Activated CD8-positive, alpha-beta T cell treated with anti-CD3 and anti-CD28 coated beads for 36 hours (primary cell): ENCODE measurements at regions not wholly inside any gene's neighbourhood (a gene's known extent, or its start where the extent isn't known, plus 50 kb on each side); places are given as distances from the start of the nearest gene placed in this dataset.

Experiments
- ATAC-seq: fragments of 200-7000 bp; cut with Tn5 transposase; one replicate; pipeline ENCODE4 v1.10.0; 2021; ENCODE audit warnings: mild to moderate bottlenecking, moderate library complexity
- CTCF ChIA-PET: fragments of 350-600 bp; sonication (Branson Sonifier 250); formaldehyde crosslinking; loops from one replicate; lab custom pipeline; 2021; ENCODE audit warnings: antibody characterized with exemption; lab: Charles Lee
- POLR2A ChIA-PET: fragments of 350-600 bp; sonication (Branson Sonifier 250); formaldehyde crosslinking; loops from one replicate; lab custom pipeline; 2021; ENCODE audit warnings: antibody characterized with exemption; lab: Charles Lee
- DNase-seq: peaks from one replicate; pipeline ENCODE4 v3.0.0-alpha.2; 2020
- H3K27ac Mint-ChIP-seq: one replicate; pipeline ENCODE4 v1.8.0; 2021; ENCODE audit warnings: mild to moderate bottlenecking, mixed read lengths
- H3K27me3 Mint-ChIP-seq: one replicate; pipeline ENCODE4 v1.8.0; 2021; ENCODE audit warnings: mixed read lengths
- H3K36me3 Mint-ChIP-seq: one replicate; pipeline ENCODE4 v1.8.0; 2021; ENCODE audit warnings: low read depth, mixed read lengths
- H3K4me1 Mint-ChIP-seq: one replicate; pipeline ENCODE4 v1.8.0; 2021; ENCODE audit warnings: low read depth, mixed read lengths
- H3K4me3 Mint-ChIP-seq: one replicate; pipeline ENCODE4 v1.8.0; 2021; ENCODE audit warnings: mild to moderate bottlenecking, moderate library complexity, mixed read lengths
- H3K9me3 Mint-ChIP-seq: one replicate; pipeline ENCODE4 v1.8.0; 2021; ENCODE audit warnings: mixed read lengths
- intact Hi-C: fragments of 100-400 bp; cut with micrococcal nuclease; formaldehyde crosslinking; loops from one replicate; pipeline ENCODE4 v1.10.0; 2022
- TF ChIP-seq, protein P1 (sequence below): fragments of 200-600 bp; IDR thresholded peaks from one replicate; pipeline ENCODE4 v1.8.0; 2022; ENCODE audit warnings: antibody characterized with exemption, mild to moderate bottlenecking

DNA sequence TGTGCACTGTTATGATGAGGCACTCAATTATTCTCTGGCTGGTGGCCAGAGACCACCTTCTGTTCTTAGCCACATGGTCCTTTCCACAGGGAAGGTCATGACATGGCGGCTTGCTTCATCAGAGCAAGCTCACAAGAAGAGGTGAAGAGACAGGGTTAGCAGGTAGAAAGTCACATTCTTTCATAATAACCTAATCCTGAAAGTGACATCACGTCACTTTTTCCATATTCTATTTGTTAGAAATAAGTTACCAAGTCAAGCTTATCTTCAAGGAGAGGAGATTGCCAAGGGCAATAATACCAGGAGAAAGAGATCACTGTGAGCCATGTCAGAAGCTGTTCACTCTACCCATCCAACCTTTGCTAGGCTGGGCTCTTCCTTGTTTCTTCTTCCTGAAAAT, 139.4 kb downstream of the OSR1 start:
- no peak overlapping the region for H3K27ac Mint-ChIP-seq
- ChIA-PET CTCF (no interaction called here), POLR2A (no interaction called here)
- no peaks in the 10 kb centered on the region for H3K9me3 Mint-ChIP-seq
- DNase-seq (no peak), ATAC-seq (no peak)
- TF ChIP-seq, protein P1, sequence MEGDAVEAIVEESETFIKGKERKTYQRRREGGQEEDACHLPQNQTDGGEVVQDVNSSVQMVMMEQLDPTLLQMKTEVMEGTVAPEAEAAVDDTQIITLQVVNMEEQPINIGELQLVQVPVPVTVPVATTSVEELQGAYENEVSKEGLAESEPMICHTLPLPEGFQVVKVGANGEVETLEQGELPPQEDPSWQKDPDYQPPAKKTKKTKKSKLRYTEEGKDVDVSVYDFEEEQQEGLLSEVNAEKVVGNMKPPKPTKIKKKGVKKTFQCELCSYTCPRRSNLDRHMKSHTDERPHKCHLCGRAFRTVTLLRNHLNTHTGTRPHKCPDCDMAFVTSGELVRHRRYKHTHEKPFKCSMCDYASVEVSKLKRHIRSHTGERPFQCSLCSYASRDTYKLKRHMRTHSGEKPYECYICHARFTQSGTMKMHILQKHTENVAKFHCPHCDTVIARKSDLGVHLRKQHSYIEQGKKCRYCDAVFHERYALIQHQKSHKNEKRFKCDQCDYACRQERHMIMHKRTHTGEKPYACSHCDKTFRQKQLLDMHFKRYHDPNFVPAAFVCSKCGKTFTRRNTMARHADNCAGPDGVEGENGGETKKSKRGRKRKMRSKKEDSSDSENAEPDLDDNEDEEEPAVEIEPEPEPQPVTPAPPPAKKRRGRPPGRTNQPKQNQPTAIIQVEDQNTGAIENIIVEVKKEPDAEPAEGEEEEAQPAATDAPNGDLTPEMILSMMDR = no peak
- H3K27me3 Mint-ChIP-seq = peaks cover 1% of the 10 kb centered on the region
- H3K36me3 Mint-ChIP-seq = no peaks in the 10 kb centered on the region
- H3K4me1 Mint-ChIP-seq = no peaks in the 10 kb centered on the region
- intact Hi-C loops = no loop called here
- H3K4me3 Mint-ChIP-seq = no peak overlapping the region

DNA sequence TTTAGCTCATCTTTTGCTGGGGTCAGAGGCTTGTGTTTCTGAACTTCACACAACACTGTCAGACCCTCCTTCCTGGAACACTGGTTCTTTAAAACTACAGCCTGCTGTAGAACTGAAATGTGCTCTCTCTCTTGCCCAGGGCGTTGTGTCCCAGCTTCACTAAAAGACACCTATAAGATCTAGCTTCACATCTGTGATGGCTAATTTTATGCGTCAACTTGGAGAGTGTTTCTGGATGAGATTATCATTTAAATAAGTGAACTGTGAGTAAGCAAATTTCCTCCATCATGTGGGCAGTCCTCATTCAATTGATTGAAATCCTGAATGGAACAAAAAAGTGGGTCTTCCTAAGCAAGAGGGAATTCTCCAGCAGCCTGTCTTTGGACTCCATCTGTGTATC, 140.3 kb downstream of the OSR1 start:
- TF ChIP-seq, protein P1 = no peak
- H3K27ac Mint-ChIP-seq = no peak overlapping the region
- no peak for ATAC-seq
- H3K36me3 Mint-ChIP-seq = no peaks in the 10 kb centered on the region
- ChIA-PET CTCF (interaction anchor here (1.1 kb wide), 1 partner anchor 9 kb away, joined by 3 read pairs; no protein-coding TSS in a partner anchor), POLR2A (no interaction called here)
- no peaks in the 10 kb centered on the region for H3K9me3 Mint-ChIP-seq
- peaks cover 1% of the 10 kb centered on the region for H3K27me3 Mint-ChIP-seq
- no peak for DNase-seq
- H3K4me1 Mint-ChIP-seq = no peaks in the 10 kb centered on the region
- H3K4me3 Mint-ChIP-seq = no peak overlapping the region
- intact Hi-C loops = no loop called here

DNA sequence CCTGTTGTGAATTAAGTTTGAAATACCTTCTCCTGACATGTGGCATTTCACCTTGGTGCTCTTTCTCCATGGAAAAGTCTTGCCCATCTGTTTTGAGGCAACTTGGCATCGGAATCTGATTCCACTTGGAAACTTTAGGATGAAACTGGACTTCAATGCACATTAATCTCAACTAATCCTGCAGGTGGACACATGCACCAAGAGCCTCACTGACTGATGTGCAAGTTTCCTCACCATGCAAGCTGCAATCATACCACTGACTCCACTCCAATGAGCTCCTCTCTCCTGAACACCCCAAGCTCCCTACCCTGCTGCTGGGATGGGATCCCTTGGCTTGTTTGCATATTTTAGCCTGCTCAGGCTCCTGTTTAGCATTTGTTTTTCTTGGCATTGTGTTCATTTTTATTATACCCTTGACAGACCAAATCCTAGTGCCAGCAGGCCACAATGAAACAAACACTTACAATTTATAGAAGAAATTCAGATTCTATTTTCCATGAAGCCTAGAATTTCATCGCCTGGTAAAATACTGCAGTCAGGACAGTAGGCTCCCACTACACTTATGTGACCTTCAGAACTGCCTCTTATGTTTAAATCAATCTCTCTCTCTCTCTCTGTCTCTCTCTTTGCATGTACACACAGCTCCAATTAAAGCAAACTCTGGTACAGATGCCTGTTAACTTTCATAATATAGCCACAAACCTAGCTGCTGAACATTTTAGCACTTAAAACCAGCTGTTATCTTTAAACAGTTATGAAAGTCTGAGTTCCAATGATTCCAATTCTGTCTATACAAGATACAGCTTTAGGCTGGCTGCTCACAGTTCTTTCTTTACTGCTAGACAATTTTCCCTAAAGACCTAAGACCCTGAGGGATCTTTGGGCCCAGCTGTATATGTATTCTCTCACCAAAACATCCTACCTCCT, 141.5 kb downstream of the OSR1 start:
- Mint-ChIP-seq H3K4me1 (no peaks in the 10 kb centered on the region), H3K27me3 (peaks cover 1% of the 10 kb centered on the region), H3K4me3 (no peak overlapping the region), H3K36me3 (no peaks in the 10 kb centered on the region), H3K27ac (no peak overlapping the region), H3K9me3 (no peaks in the 10 kb centered on the region)
- ATAC-seq = no peak
- ChIA-PET POLR2A (no interaction called here), CTCF (interaction anchor here (1.1 kb wide), 1 partner anchor 7 kb away, joined by 3 read pairs; no protein-coding TSS in a partner anchor)
- no peak for DNase-seq
- intact Hi-C loops = no loop called here
- TF ChIP-seq, protein P1 = no peak

DNA sequence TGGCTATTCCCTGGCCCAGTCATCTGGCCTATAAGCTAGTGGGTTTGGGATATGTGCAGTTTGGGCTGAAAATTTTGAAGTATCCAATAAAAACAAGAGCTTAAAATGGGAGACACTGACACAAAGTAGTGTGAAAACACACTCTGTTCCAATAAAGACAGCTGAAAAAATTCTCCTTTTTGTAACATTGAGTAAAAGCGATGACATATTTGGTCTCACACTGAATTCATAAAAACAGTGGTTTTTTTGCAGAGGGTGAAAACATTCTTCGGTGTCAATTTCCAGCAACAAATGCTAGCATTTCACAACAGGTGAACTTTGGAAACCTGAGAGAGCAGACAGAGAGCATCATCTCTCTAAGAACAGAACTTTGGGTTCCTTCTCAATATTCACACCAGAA, 142.2 kb downstream of the OSR1 start:
- ATAC-seq (no peak), DNase-seq (no peak)
- H3K36me3 Mint-ChIP-seq = no peaks in the 10 kb centered on the region
- intact Hi-C loops = no loop called here
- H3K4me1 Mint-ChIP-seq = no peaks in the 10 kb centered on the region
- TF ChIP-seq, protein P1 = no peak
- no peak overlapping the region for H3K27ac Mint-ChIP-seq
- CTCF ChIA-PET = no interaction called here
- POLR2A ChIA-PET = no interaction called here
- H3K9me3 Mint-ChIP-seq = no peaks in the 10 kb centered on the region
- H3K27me3 Mint-ChIP-seq = peaks cover 1% of the 10 kb centered on the region
- H3K4me3 Mint-ChIP-seq = no peak overlapping the region

DNA sequence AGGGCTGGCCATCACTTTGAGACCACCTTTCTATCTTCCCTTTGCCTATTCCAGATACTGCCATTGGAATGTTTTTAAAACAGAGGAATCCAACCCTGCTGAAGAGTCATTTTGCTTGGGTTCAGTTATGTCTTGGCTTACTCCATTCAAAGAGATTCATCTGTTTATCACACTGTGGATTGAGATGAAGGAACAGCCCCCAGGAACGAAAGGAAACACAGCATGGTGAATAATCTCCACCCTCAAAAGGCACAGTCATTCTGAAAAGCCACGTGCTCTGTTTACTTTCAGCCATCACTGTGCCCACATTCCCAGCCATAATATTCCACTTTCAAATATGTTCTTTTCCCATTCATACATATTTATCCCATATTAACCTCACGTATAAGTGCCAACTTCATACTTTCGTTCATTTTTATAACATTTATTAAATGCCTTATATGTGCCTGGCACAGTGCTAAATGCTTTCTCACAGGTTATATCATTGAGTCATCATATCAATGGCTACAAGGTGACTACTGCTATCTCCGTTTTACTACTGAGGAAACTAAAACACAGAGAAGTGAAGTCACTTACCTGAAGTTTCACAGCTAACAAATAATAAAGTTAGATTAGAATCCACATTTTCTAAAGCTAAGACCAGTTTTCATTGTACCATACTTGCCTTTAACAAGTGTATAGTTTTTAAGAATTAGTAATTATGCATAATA, 143.6 kb downstream of the OSR1 start:
- no peaks in the 10 kb centered on the region for H3K36me3 Mint-ChIP-seq
- no peaks in the 10 kb centered on the region for H3K4me1 Mint-ChIP-seq
- H3K27me3 Mint-ChIP-seq = peaks cover 1% of the 10 kb centered on the region
- ATAC-seq (no peak), DNase-seq (no peak)
- H3K9me3 Mint-ChIP-seq = no peaks in the 10 kb centered on the region
- CTCF ChIA-PET = no interaction called here
- no peak overlapping the region for H3K4me3 Mint-ChIP-seq
- H3K27ac Mint-ChIP-seq = no peak overlapping the region
- POLR2A ChIA-PET = no interaction called here
- intact Hi-C loops = no loop called here
- TF ChIP-seq, protein P1 = no peak
